Skeletal muscle cell (primary cell): ENCODE measurements at regions not wholly inside any gene's neighbourhood (a gene's known extent, or its start where the extent isn't known, plus 50 kb on each side); places are given as distances from the start of the nearest gene placed in this dataset.

ENCODE experiments used
- DNase-seq: peaks from one replicate; pipeline ENCODE4 v3.0.0-alpha.2; 2010; ENCODE audit warnings: low read depth
- H3K4me3 ChIP-seq: 2 replicates; pipeline ENCODE4 v1.5.1; 2011; ENCODE audit warnings: low read depth, mild to moderate bottlenecking, control low read depth, low read length, moderate library complexity

DNA sequence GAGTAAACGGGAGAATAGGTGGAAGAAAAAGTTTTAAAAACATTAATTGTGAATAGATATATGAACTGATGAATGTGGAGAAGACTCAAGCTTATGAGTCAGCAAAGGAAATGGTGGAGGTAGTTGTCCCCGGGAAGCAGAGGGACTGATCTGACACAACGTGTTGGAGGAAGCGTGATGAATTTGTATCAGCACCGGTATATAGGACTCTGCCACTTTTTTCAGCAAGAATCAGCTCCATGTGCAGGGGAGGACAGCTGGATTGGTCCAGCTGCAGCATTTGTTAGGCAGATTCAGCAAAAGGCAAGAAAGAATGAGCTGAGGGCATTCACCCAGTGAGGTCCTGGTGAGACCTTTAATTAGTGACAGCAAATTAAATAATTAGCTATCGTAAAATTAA is 276.0 kb downstream of the TENT4A start:
- no peak overlapping the region for H3K4me3 ChIP-seq

DNA sequence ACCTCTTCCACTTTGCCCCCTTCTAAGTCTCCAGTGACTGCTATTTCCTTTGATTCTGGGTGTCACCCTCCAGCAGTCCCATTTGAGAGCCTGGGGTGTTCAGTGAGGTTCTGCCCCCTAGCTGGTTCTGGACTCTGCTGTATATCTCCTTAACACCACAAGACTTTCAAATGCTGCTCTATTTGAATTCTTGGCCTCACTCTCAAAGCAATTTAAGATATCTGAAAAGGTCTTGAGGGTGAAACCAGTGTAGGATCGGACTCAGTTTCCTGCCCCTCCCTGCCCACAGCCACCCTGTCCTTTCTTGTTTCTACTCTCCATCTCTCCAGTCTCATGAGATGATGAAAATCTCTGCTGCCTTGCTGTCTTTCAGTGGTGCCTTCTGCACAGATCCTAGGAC is 280.9 kb downstream of the TENT4A start:
- DNase-seq: no peak
- H3K4me3 ChIP-seq: no peak overlapping the region

More for the DNA sequence above, 276.0 kb downstream of the TENT4A start:
- no peak for DNase-seq

DNA sequence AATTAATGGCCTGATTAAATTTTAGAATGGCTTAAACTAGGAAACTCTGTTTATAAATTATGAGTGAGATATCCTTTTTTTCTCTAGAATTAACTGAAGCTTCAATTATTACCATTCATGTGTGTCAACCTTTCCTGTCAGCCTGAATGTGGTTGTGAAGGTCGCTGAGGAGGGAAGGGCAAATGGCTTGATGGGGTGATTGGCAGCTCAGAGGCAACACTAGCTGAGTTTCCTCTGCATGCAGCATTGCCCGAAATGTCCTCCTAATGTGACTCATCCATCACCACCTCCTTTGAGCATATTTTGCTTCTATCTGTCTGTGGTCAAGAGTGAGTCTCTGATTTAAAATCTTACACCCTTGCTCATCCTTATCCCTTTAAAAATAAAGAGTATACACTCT is 281.9 kb downstream of the TENT4A start:
- H3K4me3 ChIP-seq: no peak overlapping the region
- DNase-seq: no peak

DNA sequence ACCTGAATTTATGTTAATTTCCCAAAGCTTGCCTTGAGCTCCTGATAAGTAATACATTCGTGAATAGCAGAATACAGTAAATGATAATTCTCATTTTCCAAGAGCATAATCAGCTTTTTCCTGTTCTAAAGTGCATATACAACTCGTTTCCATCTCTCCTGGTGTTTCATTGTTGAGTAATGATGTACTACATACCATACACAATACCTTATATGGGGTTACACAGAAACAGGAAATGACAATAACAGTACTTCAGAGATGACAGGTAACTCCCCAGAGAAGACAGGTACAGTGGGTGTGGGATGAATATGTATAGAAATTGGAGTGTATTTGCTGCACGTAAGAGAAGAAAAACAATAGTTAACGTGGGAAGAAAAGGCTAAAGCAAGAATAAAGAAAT is 287.1 kb downstream of the TENT4A start:
- no peak for DNase-seq
- H3K4me3 ChIP-seq: no peak overlapping the region

DNA sequence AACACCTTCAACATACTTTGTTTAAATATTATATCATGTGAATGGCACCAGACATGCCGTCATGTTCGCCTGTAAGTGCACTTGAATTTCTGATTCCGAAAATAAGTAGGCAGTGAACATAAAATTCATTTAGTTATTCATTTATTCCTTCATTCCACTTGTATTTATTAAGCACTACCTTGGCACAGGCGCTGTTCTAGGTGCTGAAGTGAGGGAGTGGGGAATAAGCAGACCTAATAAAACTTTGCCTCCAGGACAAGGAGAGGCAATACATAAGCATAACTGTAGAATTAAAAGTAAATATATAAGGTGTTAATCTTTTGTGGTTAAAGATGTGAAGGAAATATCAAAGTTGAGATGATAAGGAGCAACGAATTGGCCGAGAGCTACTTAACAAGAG is 297.4 kb downstream of the TENT4A start:
- DNase-seq: no peak
- no peak overlapping the region for H3K4me3 ChIP-seq

DNA sequence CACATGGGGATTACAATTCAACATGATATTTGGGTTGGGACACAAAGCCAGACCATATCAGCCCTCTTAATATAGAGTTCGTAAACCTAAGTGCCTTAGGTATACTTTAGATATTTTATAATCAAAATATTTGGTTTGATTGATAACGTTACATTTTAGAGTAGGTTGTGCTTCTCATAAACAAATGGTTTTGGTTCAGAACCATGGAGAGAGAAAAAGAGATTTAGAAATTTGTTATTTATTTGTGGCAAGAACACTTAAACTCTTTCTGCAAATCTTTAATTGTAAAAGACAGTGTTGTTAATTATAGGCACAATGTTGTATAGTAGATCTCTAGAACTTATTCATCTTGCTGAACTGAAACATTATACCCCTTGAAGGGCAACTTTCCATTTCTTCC is 298.8 kb downstream of the TENT4A start:
- H3K4me3 ChIP-seq: no peak overlapping the region
- no peak for DNase-seq

DNA sequence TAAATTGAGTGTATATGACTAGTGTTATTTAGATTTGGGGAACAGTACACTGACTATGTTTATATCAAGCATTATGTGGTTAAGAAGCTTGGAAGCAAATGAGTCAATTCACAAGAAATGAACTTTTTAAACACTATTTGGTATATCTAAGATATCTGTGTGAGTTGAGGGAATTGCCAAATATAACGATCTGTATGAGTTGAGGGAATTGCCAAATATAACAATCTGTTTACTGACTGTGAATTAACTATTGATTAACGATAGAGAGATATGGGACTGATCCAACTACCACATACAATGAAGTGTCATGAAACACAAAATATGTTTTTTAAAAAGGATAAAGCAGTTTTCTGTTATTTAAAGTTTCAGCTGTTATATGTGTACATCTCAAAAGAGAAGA is 301.4 kb downstream of the TENT4A start:
- DNase-seq: no peak
- no peak overlapping the region for H3K4me3 ChIP-seq

DNA sequence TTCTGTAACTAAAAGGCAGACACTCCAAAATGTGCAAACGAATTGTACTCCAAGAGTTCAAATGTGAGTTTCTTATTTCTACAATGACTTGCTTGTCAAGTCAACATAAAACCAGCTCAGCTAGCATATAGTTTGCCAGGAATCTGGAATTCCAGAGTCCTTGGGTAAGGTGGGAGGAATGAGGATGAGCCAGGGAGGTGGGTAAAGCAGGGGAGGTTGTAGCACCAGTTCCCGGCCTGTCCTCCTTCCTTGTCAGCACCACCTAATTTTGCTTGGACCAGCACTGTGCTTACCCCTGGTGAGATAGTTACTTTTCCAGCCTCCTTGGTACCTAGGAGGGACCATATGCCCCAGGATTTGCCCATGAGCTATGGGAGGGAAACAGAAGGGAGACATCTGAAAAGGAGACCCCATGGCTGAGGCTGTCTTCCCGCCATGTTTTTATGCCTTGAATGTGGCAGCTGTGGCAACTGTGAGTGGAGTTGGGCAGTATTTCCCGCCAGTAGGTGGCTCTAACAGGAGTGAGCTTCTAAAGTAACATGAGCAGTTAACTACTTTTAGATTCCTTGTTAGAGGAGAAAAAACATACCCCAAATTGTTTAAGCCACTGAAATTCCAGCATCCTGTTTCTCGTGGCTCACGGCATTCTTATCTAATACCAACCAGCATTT is 302.5 kb downstream of the TENT4A start:
- DNase-seq: no peak
- H3K4me3 ChIP-seq: no peak overlapping the region

DNA sequence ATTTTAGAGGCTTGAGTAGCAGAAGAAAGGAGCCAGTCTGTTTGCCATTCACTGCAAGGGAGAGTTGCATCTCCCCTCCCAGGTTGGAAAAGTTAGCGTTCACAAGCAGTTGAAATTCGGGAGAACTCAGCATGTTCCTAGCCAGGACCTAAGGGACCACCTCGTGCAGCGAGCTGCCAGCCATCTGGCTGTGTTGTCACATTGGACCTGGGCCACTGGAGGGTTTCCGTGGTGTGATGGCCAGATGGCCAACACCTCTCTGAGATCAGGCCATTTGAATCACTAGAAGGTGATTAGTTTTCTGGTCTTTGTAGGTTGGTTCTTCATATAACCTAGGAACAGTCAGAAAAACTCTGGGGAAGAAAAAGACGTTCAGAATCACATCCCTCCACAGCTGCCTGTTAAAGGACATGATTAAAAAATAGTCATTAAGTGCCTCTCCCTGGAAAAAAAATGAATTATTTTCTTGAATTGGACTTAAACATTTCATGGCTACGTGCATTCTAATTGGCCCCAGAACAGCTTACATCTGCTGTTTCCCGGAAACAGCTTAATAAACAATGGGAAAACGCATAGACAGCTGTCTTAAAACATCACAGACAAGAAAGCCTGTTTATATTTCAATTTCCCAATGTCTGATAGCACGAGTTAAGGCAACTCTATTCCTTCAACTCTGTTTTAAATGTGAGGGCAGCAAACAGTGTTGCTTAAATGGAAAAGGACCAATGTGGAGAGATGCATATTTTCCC is 303.9 kb downstream of the TENT4A start:
- DNase-seq: no peak

DNA sequence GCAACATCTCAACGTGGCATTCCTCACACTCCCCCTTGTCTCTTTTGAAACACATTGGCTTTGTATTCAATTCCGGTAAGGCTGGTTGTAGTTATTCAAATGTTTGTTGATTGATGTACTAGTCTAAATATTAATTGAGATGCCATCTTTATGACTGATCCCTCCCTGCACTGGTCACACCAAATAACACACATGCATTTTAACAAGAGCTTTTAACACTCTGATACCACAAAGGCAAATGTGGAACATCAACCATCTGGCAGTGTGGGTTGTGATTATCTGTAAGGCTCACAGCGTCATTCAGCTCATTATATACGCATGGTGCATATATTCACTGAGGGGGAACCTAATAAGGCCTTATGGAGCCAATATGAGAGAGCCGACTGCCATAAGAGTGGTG is 305.0 kb downstream of the TENT4A start:
- no peak for DNase-seq
- H3K4me3 ChIP-seq: no peak overlapping the region

More for the DNA sequence above, 303.9 kb downstream of the TENT4A start:
- no peak overlapping the region for H3K4me3 ChIP-seq

DNA sequence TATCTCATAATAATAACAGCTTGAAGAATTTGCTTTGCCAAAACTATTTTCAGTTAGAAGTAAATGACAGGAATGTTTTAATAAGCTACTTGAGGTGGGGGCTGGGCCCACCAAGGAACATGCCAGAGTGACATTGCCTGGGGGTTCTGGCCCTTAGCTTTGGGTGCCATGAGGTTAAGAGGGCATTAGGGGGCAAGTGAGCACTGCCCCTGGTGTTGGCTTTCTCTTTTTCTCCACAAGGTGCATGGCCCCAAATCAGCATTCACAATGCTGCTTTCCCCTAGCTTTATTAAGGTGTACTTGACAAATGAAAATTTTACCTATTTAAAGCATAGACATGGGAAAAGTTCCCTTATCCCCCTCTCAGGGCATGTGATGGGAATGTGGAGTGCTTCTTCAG is 305.4 kb downstream of the TENT4A start:
- no peak for DNase-seq
- no peak overlapping the region for H3K4me3 ChIP-seq

DNA sequence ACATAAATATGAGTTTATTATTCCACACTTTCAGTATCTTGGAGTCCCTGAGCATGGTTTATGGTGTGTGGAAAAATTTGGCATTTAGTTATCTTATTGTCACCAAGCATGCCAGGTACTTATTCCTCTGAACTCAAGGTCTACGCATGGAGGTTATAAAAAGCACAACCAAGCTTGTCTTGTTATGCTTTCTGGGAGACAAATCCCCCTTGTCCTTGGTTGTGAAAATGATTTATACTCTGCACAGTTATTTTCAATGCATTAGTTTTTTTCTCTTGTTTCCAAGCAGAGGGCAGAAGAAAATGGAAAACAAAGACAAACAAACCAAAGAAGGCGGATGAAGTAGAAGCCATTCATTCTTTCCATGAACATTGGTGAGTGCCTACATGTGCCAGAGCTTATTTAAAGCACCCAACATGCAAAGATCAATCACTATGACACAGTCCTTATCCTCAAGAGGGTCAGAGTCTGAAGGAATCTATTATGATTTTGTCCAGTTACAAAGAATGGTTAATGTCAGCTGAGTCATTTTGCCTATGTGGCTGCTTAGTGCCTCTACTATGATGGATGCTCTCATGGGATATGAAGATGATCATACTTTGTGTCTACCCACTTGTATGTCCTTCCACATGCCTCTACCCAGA is 323.1 kb downstream of the TENT4A start:
- no peak overlapping the region for H3K4me3 ChIP-seq
- no peak for DNase-seq

DNA sequence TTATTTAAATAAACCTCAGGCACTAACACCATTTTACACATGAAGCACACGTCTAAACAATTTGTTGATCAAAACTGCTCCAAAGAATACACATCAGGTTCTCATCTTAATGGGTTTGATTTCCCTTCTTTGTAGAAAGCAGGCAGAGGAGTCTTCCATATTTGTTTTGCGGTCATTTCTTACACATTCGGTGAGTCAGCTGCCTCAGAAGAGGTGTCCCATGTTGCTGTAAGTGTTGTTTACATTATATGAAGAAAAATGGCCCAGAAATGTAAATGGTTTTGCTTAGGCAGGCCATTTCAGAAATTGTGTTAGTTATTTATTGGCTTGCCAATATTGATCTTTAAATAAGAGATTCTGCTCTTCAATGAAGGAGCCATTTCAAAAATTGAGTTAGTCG is 325.8 kb downstream of the TENT4A start:
- DNase-seq: no peak
- H3K4me3 ChIP-seq: no peak overlapping the region

DNA sequence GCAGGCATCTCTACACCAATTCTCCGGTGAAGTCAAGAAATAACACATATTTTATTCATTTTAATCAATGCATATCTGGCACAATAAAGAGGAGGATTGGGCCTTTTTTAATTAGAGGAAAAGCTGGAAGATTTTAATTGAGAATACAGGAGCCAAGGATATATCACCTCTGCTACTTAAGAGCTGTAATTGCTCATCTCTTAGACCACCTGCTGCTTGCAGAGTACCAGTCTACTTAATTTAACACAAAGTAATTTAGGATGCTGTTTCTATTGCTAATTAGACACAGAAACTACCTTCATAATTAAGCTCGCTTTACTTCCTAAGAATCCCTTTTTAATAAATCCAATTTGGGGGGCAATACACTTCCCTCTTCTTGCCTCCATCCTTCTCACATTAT is 326.9 kb downstream of the TENT4A start:
- H3K4me3 ChIP-seq: no peak overlapping the region
- no peak for DNase-seq

DNA sequence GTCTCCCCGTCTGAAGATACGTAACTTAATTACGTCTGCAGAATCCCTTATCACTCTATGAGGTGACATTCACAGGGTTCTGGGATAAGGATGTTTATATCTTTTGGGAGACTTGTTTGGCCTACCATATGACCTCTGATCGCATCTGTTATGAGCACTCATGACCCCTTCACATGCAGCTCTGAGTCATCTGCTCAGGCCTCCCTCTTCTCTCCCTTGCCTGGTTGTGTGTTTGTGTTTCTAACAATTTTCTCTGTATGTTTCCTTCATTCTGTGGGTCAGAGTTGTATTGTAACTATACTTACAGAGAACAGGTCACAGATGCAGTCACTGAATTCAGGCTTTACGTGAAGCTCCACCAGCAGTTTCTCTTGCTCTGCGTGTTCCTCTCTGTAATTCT is 330.6 kb downstream of the TENT4A start:
- DNase-seq: no peak
- H3K4me3 ChIP-seq: no peak overlapping the region

DNA sequence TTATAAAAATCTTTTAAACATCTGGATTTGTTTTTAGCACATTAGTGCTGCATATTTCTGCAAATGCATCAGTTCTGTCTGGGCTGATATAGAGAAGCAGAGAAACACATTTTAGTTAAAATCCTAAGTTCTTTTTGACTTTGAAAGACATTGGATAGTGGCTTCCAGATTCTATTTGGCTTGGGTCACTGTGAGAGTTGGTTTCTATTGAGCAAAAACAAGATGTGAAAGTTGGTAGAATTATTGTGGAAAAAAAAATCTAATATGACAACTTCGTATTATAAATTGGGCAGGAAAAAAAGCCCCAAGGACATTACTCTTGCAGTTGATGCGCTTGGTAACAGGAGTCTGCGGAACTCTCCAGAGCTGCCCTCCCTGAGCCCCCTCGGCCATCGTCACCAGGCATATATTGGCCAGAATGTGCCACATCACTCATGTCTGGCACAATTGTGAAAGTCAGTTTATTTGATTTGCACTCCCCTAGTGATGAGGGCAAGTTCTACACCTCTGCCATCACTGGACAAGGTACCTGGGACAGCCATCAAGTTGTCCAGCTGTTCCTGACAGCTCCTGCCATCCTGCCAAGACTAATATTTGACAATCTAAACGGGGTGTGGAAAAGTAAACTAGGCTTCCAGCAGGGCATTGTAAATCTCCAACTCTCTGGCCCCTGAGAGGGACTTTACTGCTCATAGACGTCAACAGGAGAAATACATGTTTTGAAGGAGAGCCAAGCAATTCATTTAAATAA is 334.5 kb downstream of the TENT4A start:
- no peak overlapping the region for H3K4me3 ChIP-seq
- no peak for DNase-seq

DNA sequence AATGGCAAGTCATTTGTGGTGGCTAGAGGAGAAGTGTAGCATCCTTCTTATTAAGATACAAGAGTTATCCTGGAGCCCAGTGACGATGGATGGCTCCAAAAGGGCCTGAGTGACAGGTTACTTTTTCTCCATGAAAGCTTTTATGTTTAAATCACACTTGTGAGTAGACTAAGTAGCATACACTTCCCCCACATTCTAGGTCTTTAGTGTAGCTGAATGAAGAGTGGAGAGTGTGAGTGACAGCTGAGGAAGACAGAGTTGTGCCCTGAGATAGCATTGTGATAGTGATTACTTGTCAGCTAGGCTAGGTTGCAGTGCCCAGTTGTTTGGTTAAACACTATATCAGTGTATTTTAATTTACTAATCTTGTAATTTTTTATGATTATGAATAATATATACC is 337.8 kb downstream of the TENT4A start:
- DNase-seq: no peak
- H3K4me3 ChIP-seq: no peak overlapping the region

DNA sequence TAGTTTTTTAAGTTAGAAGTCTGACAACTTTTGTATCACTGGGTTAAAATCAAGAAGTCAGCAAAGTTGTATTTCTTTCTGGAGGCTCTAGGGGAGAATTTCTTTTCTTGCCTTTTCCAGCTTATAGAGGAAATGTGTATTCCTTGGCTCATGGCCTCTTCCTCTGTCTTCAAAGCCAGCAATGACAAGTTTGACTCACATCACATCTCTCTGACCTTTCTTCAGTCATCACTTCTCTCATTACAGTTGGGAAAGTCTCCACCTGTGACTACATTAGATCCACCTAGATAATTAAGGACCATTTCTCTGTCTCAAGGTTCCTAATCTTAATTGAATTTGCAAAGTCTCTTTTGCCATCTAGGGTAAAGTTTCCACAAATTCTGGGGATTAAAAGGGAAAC is 339.9 kb downstream of the TENT4A start:
- DNase-seq: no peak
- no peak overlapping the region for H3K4me3 ChIP-seq

DNA sequence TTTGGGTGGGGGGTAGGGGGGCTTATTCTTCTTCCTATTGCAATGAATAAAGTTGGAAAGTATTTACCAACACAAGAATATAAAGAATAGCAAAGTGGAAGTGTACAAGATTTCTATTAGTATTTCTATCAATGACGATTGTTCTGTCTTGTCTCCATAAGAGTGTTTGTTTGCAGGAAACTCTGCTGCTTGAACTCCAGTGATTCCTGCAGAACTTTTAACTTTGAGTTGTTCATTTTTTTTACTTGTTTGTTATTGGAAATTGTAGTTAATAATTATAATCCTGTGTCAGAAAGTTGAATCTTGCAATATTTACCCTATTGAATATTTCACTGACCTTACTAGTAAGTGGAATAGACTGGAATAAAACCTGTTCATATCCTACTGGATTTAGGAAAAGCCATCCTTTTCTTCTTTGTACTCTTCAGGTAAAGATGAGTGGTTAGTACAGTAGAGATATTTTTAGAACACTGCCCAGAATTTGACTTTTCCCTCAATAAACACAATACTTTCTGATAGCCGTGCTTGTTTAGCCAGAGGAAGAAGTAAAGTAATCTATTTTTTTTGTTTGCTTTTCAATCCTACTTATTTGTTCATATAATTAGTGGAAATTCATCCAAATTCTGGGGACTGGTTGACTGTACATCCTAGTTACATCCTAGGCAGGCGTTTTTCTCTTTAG is 340.4 kb downstream of the TENT4A start:
- no peak for DNase-seq
- H3K4me3 ChIP-seq: no peak overlapping the region
